ENCODE measurements at regions not wholly inside any gene's neighbourhood (a gene's known extent, or its start where the extent isn't known, plus 50 kb on each side); places are given as distances from the start of the nearest gene placed in this dataset.
"Not testable (repeated sequence)": the region's sequence is repeated elsewhere in the genome, so short reads cannot be mapped to it uniquely, and the experiment has no call there.

DNA sequence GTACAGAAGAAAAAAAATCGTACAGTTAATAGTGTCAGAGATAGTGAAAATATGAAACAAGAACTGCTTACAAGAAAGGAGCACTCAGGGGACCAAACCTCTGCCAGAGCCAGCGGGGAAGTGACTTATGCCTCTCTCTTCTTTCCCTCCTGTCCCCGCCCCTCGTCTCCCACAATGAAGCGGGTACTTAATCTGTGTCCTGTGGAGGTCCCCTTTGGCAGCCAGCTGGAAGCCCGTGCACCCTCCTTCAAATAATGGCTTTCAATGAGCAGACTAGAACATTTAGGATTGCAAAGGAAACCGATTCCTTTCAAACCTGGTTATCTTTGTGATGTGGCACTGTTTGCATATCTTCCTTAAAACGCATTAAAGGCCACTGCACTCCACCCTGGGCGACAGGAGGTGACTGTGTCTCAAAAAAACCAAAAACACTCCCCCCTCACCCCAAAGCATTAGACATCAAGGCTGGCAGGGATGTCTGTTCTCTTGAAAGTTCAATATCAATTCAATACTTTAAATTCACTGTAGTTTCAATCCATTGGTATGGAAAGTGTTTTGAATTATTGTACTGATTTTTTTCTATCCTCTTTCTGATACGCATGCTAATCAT lies 51.7 kb downstream of the PPIAL4C start:
- H3K4me3 ChIP-seq; H3K4me1 ChIP-seq; H3K9me3 ChIP-seq; H3K27me3 ChIP-seq; DNase-seq; intact Hi-C loops (cut with DNase I; ENCODE audit: low total_unique reads); H3K36me3 ChIP-seq: not testable (repeated sequence)
- peak overlapping the region in 1 of 2 donors; percentile 90 for H3K27ac ChIP-seq

DNA sequence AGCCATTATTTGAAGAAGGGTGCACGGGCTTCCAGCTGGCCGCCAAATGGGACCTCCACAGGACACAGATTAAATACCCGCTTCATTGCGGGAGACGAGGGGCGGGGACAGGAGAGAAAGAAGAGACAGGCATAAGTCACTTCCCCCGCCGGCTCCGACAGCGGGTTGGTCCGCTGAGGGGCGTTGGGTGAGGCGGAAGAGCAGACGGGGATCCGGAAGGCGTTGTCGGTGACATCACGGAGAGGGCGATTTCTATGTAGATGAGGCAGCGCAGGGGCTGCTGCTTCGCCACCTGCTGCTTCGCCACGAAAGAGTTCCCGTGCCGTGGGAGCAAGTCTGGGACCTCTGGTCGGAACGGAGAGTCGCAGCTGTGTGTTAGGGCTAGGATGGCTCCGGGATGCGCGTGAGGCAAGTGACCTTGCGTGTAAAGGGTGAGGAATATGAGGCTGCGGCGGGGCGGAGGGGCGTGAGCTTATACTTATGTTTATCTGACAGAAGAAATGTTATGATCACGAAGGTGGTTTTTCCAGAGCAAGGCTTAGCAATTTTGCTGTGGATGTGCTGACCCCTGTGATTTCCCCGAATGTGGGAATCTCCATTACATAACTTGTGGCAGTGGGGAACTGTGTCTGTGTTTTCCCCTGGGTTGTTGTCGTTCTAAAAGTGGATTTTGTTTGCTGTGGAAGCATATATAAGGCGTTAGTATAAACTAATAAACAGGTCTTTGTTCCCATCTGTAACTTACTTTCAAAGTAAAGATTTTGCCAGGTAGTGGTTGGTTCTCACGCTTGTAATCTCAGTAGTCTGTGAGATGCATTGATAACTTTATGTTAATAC lies 52.9 kb downstream of the PPIAL4C start:
- H3K4me3 ChIP-seq = peak overlapping the region; percentile 40 to 47
- DNase-seq = peak; percentile 81 to 83
- H3K4me1 ChIP-seq; H3K36me3 ChIP-seq; H3K9me3 ChIP-seq; intact Hi-C loops (cut with DNase I; ENCODE audit: low total_unique reads); H3K27me3 ChIP-seq: not testable (repeated sequence)
- peak overlapping the region; percentile 88 to 90 for H3K27ac ChIP-seq
- TF ChIP-seq POLR2A (IDR thresholded peaks at IDR 0.05) = peak in 1 of 2 donors; percentile 21

DNA sequence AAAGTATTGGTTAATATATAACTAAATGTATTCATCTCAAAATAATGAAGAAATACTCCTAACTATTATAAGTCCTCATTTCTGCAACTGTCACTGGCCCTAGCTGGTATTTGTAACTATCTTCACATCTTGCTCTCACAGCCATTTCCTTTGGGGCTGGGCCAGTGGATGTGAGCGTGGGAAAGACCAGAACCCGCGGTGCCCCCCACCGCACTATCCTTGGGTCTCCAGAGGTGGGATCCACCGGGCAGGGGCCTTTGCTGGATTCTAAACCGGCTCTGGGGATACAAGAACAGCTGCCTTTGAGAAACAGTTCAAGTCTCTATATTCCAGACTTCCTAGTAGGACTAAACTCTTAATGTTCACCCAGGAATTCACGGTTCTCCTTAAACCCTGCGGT lies 54.8 kb downstream of the PPIAL4C start:
- H3K27me3 ChIP-seq; H3K27ac ChIP-seq; H3K4me1 ChIP-seq; DNase-seq; H3K36me3 ChIP-seq; H3K9me3 ChIP-seq; intact Hi-C loops (cut with DNase I; ENCODE audit: low total_unique reads); H3K4me3 ChIP-seq: not testable (repeated sequence)

DNA sequence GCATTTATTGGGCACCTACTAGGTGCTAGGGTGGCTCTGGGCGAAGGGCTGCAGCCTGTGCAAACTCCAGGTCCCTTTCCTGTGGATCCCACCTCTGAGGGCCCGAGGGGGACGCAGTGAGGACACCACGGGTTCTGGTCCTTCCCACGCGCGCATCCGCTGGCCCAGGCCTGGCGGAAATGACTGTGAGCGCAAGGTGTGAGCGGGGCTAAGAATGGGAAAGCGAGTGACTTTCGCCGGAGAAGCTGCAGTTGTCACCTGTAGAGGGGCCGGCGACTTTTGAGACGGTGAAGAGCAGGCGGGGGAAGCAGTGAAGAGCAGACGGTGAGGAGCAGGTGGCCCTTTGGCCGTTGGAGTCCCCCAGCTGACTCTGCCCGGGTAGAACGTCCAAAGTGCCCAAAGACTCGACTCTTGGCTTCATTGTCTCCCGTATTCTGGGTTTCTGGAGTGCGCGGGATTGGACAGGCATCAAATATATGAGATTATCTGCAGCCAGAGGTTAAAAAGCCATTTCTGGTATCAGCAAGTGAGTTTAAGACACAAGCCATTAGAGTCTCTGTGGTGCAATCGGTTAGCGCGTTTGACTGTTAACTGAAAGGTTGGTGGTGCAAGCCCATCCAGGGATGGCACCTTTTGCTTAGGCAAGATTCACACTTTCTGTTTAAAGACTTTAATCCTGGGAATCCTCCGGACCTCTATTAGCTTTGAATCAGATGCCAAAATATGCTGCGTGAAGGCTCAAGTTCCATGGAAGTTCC lies 55.4 kb downstream of the PPIAL4C start:
- H3K4me1 ChIP-seq; H3K36me3 ChIP-seq; H3K27ac ChIP-seq; H3K9me3 ChIP-seq; H3K4me3 ChIP-seq; H3K27me3 ChIP-seq; intact Hi-C loops (cut with DNase I; ENCODE audit: low total_unique reads); DNase-seq: not testable (repeated sequence)

DNA sequence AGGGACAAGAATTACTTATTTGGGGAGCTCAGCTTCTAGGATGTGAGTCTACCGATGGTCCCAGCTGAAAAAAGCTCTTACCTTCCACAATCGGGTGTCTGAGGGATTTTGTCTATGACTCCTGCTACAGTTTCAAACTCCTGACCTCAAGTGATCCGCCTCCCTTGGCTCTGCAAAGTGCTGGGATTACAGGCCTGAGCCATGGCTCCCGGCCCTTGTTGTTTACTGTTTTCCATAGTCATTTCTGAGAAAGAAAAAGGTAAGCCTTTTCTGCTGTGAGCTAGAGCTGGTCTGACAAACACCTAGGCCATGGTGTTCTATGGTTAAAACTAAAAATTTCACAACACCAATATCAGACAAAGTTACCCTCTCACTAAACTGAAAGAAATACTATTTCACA lies 57.5 kb downstream of the PPIAL4C start:
- intact Hi-C loops (cut with DNase I; ENCODE audit: low total_unique reads); H3K27ac ChIP-seq; H3K9me3 ChIP-seq: not testable (repeated sequence)

DNA sequence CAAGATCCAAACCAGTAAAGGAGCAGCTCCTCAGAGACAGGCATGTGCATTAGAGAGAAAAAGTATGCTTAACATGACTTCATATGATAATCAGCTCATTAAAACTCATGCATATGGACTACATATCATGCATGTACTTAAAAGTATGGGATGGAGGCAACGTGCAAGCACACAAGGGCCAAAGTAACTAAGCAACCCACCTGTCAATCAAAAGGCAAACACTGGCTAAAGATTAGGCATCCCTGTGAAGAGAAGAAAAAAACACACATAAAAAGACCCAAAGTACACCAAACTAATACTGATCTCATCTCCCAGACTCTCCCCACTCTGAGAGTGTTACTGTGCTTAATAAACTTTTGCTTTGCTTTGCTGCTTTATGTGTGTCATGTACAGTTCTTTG lies 61.2 kb downstream of the PPIAL4C start:
- H3K4me1 ChIP-seq; H3K36me3 ChIP-seq; H3K27me3 ChIP-seq; DNase-seq; H3K27ac ChIP-seq; H3K4me3 ChIP-seq; H3K9me3 ChIP-seq; intact Hi-C loops (cut with DNase I; ENCODE audit: low total_unique reads): not testable (repeated sequence)

More for the DNA sequence above, 57.5 kb downstream of the PPIAL4C start:
- H3K36me3 ChIP-seq, H3K4me1 ChIP-seq, DNase-seq, H3K4me3 ChIP-seq, H3K27me3 ChIP-seq: not testable (repeated sequence)

DNA sequence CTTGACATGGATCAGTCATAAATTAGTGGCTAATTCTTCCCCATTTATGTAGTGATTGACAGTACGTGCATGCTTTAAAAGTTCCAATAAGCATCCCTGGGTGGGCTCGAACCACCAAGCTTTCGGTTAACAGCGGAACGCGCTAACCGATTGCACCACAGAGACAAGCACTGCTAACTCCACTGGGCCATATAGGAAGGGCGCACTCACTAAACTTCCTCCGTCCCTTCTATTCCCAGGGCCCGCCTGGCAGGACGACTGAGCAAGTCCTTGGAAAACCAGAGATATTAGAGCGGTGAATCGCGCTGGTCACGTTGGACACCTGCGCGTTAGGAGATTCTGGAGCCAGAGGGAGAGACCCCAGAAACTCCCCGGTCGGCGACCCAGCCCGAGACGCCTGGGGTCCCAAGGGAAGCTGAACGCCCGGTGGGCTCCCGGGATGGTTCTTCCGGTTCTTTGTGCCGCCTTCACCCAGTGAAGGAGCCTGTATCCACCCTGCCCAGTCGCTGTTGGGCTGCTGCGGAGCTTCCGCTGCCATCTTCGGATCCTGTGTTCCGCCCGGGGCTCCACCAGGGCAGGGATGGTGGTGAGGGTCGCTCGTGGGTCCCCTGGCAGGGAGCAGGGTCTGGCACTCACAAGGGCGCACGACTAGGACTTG lies 62.8 kb downstream of the PPIAL4C start:
- H3K36me3 ChIP-seq; intact Hi-C loops (cut with DNase I; ENCODE audit: low total_unique reads); H3K27me3 ChIP-seq; H3K4me1 ChIP-seq; H3K9me3 ChIP-seq; H3K27ac ChIP-seq: not testable (repeated sequence)
- H3K4me3 ChIP-seq = peak overlapping the region; percentile 20 to 23
- peak in 1 of 2 donors; percentile 27 for DNase-seq

DNA sequence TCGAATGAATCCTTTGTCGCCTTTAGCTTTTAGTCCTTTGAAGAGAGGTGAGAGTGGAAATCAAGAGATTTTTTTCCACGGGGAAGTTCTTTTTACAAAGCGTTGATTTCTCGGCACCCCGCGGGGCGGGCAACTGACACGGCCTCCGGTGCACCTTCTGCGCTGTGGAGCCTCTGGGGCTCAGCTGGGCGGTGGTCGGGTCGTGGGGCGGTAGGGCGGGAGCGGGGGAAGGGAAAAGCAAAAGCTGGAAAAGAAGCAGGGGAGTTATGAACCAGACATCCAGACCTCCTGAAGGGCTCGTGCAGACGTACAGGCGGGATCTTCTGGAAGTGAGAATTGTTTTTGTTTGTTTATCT lies 63.3 kb downstream of the PPIAL4C start:
- intact Hi-C loops (cut with DNase I; ENCODE audit: low total_unique reads); DNase-seq; H3K27ac ChIP-seq; H3K27me3 ChIP-seq; H3K36me3 ChIP-seq; H3K4me1 ChIP-seq; H3K9me3 ChIP-seq: not testable (repeated sequence)
- H3K4me3 ChIP-seq = peak overlapping the region in 1 of 2 donors; percentile 23

DNA sequence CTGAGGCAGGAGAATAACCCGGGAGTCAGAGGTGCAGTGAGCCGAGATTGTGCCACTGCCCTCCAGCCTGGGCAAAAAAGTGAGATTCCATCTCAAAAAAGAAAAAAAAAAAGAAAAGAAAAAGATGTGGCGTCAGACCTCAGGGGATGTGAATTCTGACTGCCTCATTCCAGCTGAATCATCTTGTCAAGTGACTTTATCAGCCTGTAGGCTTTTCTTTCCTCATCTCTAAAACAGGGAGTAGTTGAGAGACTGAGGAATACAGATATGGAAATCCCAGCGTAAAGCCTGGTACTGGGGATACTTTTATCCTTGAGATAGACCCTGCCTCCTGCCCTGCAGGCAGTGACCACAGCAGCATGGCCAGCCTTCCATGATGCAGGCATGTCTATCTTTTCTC lies 74.1 kb downstream of the PPIAL4C start:
- H3K9me3 ChIP-seq = not testable (repeated sequence)

DNA sequence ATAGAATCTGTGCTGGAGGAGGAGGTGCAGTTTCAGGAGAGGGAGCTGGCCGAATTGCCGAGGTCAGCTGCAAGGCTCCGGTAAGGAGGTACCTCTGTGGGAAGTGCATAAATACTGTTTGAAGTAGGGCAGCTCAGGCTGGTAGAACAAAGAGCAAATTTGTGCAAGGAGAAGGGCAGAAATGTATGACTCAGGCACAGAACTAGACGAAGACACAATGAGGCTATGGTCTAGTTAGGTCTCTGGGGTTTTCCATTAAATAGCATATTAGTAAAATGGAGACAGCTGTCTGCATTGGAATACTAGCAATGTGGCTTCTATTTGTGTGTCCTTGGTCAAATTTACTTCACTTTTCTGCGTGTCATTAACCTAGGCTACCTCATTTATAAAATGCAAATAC lies 74.5 kb downstream of the PPIAL4C start:
- intact Hi-C loops (cut with DNase I; ENCODE audit: low total_unique reads); H3K9me3 ChIP-seq; H3K4me1 ChIP-seq; H3K27ac ChIP-seq; DNase-seq; H3K36me3 ChIP-seq; H3K27me3 ChIP-seq; H3K4me3 ChIP-seq: not testable (repeated sequence)

More for the DNA sequence above, 74.1 kb downstream of the PPIAL4C start:
- H3K36me3 ChIP-seq; H3K27me3 ChIP-seq; intact Hi-C loops (cut with DNase I; ENCODE audit: low total_unique reads); H3K4me3 ChIP-seq; H3K4me1 ChIP-seq; DNase-seq; H3K27ac ChIP-seq: not testable (repeated sequence)

DNA sequence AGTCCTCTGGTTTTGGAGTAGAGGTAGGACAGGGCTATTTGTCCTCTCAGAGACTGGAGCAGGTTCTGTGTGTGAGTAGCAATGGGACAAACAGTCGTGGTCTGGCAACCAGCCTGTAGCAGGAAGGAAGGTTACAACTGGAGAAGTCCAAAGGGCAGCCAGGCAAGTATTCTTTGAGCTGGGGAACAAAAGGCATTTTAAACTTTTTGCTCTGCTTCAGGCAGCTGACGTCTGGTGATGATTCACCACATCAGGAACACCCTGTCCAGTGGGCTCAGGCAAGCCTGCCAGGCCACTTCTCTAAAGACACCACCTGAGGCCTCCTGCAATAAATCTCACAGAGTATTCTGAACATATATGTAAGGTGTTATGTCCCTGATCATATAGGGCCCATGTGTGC lies 81.0 kb downstream of the PPIAL4C start:
- H3K9me3 ChIP-seq; H3K36me3 ChIP-seq; intact Hi-C loops (cut with DNase I; ENCODE audit: low total_unique reads): not testable (repeated sequence)

DNA sequence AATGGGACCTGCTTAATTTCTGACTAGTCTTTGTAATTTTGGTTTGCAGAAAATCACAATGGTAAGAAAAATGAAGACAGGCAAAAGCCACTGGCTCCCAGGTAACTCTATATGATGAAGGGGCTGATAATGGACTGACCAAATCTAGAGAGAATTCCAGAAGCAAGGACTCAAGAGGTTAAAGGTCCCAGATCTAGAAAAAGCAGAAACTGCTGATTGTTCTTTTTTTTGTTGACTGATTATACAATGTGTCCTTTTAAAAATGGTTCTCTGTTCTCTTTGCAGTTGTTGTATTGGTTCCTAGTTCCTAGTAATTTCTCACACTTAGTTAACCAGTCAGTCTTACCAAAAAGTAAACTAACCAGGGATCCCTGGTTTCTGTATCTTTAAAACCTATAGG lies 81.4 kb downstream of the PPIAL4C start:
- DNase-seq; H3K27ac ChIP-seq; H3K36me3 ChIP-seq; H3K4me3 ChIP-seq; H3K4me1 ChIP-seq; H3K27me3 ChIP-seq; intact Hi-C loops (cut with DNase I; ENCODE audit: low total_unique reads); H3K9me3 ChIP-seq: not testable (repeated sequence)

More for the DNA sequence above, 81.0 kb downstream of the PPIAL4C start:
- not testable (repeated sequence) for H3K4me1 ChIP-seq, H3K4me3 ChIP-seq, H3K27me3 ChIP-seq, H3K27ac ChIP-seq, DNase-seq

DNA sequence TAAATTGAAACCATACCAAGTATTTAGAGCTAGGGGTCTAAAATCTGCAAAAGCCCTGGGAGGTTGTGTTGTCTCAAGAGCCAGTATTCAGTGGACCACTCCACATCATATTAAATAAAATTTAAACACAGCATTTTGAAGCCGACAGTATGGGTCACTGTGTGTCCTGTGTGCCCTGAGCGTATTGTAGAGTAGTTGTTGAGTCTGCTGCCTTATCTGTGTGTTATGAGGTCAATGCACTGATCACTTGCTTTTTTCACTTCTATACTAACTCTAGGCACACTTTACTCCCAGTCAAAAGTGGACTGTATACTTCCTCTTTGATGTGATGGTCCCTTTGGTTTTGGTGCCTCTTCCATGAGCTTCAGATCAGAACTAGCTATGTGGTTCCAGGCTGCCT lies 81.9 kb downstream of the PPIAL4C start:
- H3K27me3 ChIP-seq; H3K4me1 ChIP-seq; H3K27ac ChIP-seq; H3K36me3 ChIP-seq; H3K9me3 ChIP-seq; H3K4me3 ChIP-seq; intact Hi-C loops (cut with DNase I; ENCODE audit: low total_unique reads); DNase-seq: not testable (repeated sequence)
